ENCODE measurements at regions not wholly inside any gene's neighbourhood (a gene's known extent, or its start where the extent isn't known, plus 50 kb on each side); places are given as distances from the start of the nearest gene placed in this dataset.
"Not testable (repeated sequence)": the region's sequence is repeated elsewhere in the genome, so short reads cannot be mapped to it uniquely, and the experiment has no call there.

DNA sequence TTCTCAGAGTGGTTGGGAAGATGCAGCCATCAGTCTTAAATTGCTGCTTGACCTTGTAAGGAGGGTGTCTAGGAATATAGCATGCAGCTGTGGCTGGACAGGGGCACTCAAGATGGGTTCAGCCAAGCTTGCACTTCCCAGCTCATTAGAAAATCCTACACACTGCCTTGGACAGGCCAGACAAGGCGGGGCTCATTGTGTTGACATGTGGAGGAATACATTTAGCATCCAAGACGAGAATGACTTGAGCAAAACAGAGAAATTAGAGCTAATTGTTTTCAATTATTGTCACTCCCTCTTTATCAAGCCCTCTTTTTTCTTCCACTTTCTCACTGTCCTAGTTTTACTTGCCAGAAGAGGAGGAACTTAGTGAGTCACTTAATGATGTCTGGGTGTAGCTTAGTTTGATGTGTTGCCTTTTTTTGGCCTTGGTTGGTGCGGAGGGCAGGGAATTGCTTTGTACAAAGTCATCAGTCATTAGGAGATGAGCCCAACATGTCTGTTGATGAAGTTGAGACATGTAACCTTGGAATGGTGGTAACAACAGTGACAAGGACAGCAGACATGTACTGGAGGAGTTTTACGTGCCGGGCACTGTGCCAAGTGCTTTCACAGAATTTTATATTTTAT, 1219.3 kb upstream of the WWC1 start:
- no peak overlapping the region for H3K4me3 ChIP-seq (ENCODE audit: low read depth, low read length)
- DNase-seq (ENCODE audit: low read depth): no peak
- no peak for TF ChIP-seq CTCF (IDR thresholded peaks at IDR 0.05; ENCODE audit: control insufficient read depth, extremely low read depth, insufficient read depth)

DNA sequence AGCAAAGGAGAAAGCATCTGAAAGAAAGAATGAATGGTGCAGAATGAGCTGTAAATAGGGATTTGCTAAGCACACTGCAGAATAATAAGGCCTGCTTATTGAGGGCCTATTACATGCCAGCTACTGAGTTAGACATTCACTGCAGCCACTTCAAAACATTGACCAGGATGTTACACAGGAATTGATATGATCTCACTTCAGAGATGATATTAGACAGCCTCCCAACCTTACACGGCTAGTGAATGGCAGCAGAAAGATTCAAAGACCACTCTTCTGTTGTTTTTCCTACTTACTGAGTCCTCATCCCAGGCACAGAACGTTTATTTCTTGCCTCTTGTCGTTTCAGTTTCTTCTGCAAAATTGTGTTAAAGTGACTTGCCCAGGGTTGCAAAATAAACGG, 1209.9 kb upstream of the WWC1 start:
- TF ChIP-seq CTCF (IDR thresholded peaks at IDR 0.05; ENCODE audit: control insufficient read depth, extremely low read depth, insufficient read depth): no peak
- H3K4me3 ChIP-seq (ENCODE audit: low read depth, low read length): no peak overlapping the region
- no peak for DNase-seq (ENCODE audit: low read depth)

GRCh38 chr5:167096816-167097215, 1194.6 kb upstream of the WWC1 start:
- no peak overlapping the region for H3K4me3 ChIP-seq (ENCODE audit: low read depth, low read length)
- no peak for DNase-seq (ENCODE audit: low read depth)
- TF ChIP-seq CTCF (IDR thresholded peaks at IDR 0.05; ENCODE audit: control insufficient read depth, extremely low read depth, insufficient read depth): no peak

- peak; percentile 92 for DNase-seq (ENCODE audit: low read depth)
- no peak overlapping the region for H3K4me3 ChIP-seq (ENCODE audit: low read depth, low read length)
- TF ChIP-seq CTCF (IDR thresholded peaks at IDR 0.05; ENCODE audit: control insufficient read depth, extremely low read depth, insufficient read depth): no peak
Observed at GRCh38 chr5:167104351-167104750, 1187.1 kb upstream of the WWC1 start.

- peak; percentile 86 for DNase-seq (ENCODE audit: low read depth)
- TF ChIP-seq CTCF (IDR thresholded peaks at IDR 0.05; ENCODE audit: control insufficient read depth, extremely low read depth, insufficient read depth): no peak
- H3K4me3 ChIP-seq (ENCODE audit: low read depth, low read length): no peak overlapping the region
Observed at GRCh38 chr5:167105941-167106340, 1185.5 kb upstream of the WWC1 start.

- no peak for DNase-seq (ENCODE audit: low read depth)
- TF ChIP-seq CTCF (IDR thresholded peaks at IDR 0.05; ENCODE audit: control insufficient read depth, extremely low read depth, insufficient read depth): no peak
- no peak overlapping the region for H3K4me3 ChIP-seq (ENCODE audit: low read depth, low read length)
Observed at GRCh38 chr5:167107684-167108083, 1183.8 kb upstream of the WWC1 start.

DNA sequence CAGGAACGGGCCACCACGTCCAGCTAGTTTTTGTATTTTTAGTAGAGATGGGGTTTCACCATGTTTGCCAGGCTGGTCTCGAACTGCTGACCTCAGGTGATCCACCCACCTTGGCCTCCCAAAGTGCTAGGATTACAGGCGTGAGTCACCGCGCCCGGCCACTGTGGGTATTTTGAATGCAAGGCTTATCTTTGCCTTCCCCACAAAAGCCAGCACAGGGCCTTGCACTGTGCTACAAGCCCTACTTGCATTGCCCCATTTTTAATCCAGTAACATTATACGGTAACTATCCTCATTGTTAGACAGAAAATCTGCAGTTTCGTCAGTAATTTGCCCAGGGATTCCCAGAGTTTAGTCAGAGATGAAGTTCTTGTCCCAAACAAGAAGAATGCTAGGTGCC, 1183.2 kb upstream of the WWC1 start:
- H3K4me3 ChIP-seq (ENCODE audit: low read depth, low read length); DNase-seq (ENCODE audit: low read depth): not testable (repeated sequence)

Data from LNCaP clone FGC (cell line).